Activated CD8-positive, alpha-beta T cell treated with anti-CD3 and anti-CD28 coated beads for 36 hours (primary cell): ENCODE measurements at regions not wholly inside any gene's neighbourhood (a gene's known extent, or its start where the extent isn't known, plus 50 kb on each side); places are given as distances from the start of the nearest gene placed in this dataset.

ENCODE experiments used
- ATAC-seq: fragments of 200-7000 bp; cut with Tn5 transposase; one replicate; pipeline ENCODE4 v1.10.0; 2021; ENCODE audit warnings: mild to moderate bottlenecking, moderate library complexity
- CTCF ChIA-PET: fragments of 350-600 bp; sonication (Branson Sonifier 250); formaldehyde crosslinking; loops from one replicate; lab custom pipeline; 2021; ENCODE audit warnings: antibody characterized with exemption; lab: Charles Lee
- POLR2A ChIA-PET: fragments of 350-600 bp; sonication (Branson Sonifier 250); formaldehyde crosslinking; loops from one replicate; lab custom pipeline; 2021; ENCODE audit warnings: antibody characterized with exemption; lab: Charles Lee
- DNase-seq: peaks from one replicate; pipeline ENCODE4 v3.0.0-alpha.2; 2020
- H3K27ac Mint-ChIP-seq: one replicate; pipeline ENCODE4 v1.8.0; 2021; ENCODE audit warnings: mild to moderate bottlenecking, mixed read lengths
- H3K27me3 Mint-ChIP-seq: one replicate; pipeline ENCODE4 v1.8.0; 2021; ENCODE audit warnings: mixed read lengths
- H3K36me3 Mint-ChIP-seq: one replicate; pipeline ENCODE4 v1.8.0; 2021; ENCODE audit warnings: low read depth, mixed read lengths
- H3K4me1 Mint-ChIP-seq: one replicate; pipeline ENCODE4 v1.8.0; 2021; ENCODE audit warnings: low read depth, mixed read lengths
- H3K4me3 Mint-ChIP-seq: one replicate; pipeline ENCODE4 v1.8.0; 2021; ENCODE audit warnings: mild to moderate bottlenecking, moderate library complexity, mixed read lengths
- H3K9me3 Mint-ChIP-seq: one replicate; pipeline ENCODE4 v1.8.0; 2021; ENCODE audit warnings: mixed read lengths
- intact Hi-C: fragments of 100-400 bp; cut with micrococcal nuclease; formaldehyde crosslinking; loops from one replicate; pipeline ENCODE4 v1.10.0; 2022
- TF ChIP-seq, protein P1 (sequence below): fragments of 200-600 bp; IDR thresholded peaks from one replicate; pipeline ENCODE4 v1.8.0; 2022; ENCODE audit warnings: antibody characterized with exemption, mild to moderate bottlenecking

DNA sequence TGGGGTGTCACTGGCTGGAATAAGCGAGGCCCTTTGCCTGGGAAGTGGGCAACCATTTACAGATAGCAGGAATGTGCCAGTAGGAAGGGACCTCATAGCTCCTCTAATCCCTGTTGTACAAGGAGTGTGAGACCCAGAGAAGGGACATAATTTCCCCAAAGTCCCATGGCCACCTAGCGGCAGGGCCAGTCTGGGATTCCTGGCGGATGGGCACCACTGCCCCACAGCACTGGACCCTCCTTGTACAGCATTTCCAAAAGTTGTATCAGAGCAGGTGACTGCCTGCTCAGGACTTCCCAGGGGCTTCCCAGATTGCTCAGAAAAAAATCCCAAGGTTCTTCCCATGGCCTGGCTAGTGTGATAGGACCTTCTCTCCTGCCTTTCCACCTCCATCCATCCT lies 185.8 kb downstream of the GLI2 start:
- intact Hi-C loops, result no loop called here
- POLR2A ChIA-PET, result no interaction called here
- Mint-ChIP-seq H3K4me3 (no peak overlapping the region), H3K27me3 (no peaks in the 10 kb centered on the region), H3K36me3 (no peaks in the 10 kb centered on the region), H3K4me1 (no peaks in the 10 kb centered on the region), H3K27ac (no peak overlapping the region), H3K9me3 (no peaks in the 10 kb centered on the region)
- ATAC-seq (no peak), DNase-seq (no peak)
- CTCF ChIA-PET, result no interaction called here
- TF ChIP-seq, protein P1, sequence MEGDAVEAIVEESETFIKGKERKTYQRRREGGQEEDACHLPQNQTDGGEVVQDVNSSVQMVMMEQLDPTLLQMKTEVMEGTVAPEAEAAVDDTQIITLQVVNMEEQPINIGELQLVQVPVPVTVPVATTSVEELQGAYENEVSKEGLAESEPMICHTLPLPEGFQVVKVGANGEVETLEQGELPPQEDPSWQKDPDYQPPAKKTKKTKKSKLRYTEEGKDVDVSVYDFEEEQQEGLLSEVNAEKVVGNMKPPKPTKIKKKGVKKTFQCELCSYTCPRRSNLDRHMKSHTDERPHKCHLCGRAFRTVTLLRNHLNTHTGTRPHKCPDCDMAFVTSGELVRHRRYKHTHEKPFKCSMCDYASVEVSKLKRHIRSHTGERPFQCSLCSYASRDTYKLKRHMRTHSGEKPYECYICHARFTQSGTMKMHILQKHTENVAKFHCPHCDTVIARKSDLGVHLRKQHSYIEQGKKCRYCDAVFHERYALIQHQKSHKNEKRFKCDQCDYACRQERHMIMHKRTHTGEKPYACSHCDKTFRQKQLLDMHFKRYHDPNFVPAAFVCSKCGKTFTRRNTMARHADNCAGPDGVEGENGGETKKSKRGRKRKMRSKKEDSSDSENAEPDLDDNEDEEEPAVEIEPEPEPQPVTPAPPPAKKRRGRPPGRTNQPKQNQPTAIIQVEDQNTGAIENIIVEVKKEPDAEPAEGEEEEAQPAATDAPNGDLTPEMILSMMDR, result no peak

DNA sequence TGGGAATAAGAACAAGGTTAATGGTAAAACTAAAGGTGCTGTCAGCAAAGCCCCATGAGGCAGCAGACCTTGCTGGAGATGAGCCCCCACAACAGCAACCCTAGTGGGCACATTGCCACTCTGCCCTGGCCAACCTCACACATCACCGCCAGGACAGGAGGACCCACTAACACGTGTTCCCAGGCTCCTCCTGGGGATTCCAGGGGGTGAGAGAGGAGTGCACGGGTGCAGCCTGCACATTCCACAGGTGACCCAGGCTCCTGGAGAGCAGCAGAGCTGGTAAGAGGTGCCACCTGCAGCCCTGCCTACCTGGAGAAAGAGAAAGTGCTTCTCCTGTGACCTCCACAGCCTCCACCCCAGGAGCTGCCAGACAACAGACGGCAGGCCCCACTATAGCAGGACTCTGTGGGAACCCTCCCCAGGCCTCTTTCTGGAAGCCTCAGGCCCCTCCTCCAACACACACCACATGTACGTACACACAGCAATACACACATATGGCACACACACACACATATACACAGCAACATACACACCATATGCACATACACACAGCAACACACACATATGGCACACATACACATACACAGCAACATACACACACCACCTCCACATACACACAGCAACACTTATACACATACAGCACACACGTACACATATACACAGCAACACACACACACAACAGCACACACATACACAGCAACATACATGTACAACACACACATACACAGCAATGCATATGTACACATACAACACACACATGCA lies 187.1 kb downstream of the GLI2 start:
- CTCF ChIA-PET, result no interaction called here
- H3K36me3 Mint-ChIP-seq, result no peaks in the 10 kb centered on the region
- H3K27ac Mint-ChIP-seq, result no peak overlapping the region
- H3K27me3 Mint-ChIP-seq, result no peaks in the 10 kb centered on the region
- ATAC-seq, result no peak
- no peaks in the 10 kb centered on the region for H3K4me1 Mint-ChIP-seq
- intact Hi-C loops, result no loop called here
- H3K9me3 Mint-ChIP-seq, result no peaks in the 10 kb centered on the region
- no peak for DNase-seq
- POLR2A ChIA-PET, result no interaction called here
- H3K4me3 Mint-ChIP-seq, result no peak overlapping the region
- TF ChIP-seq, protein P1, result no peak

DNA sequence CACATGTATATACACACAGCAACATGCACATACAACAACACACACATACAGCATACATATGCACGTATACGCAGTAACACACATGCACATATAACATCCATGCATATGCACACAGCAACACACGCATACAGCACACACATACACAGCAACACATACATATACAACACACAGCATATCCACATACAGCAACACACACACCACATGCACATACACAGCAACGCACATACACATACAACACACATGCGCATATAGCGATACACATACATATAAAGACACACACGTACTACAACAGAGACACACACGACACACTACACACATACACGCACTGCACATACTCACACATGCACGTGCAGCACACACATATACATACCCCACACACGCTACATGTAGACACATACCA lies 187.8 kb downstream of the GLI2 start:
- POLR2A ChIA-PET, result no interaction called here
- H3K4me3 Mint-ChIP-seq, result no peak overlapping the region

DNA sequence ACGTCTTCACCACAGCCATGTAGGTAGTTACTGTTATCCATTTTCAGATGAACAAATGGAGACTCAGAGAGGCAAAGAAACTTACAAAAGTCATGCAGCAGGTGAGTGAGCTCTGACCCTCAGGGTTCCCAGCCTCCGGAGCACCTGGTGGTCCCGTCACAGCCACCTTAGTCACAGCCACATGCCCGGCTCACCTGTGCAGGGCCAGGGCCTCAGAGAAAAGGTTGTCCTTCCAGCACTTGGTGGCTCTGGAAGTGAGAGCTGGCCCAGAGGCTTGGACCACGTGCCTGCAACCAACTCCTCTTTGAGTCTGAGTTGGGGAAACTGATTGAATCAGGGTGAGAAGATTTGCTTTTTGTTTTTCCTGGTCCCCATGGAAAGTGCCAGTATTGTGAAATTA lies 189.3 kb downstream of the GLI2 start:
- Mint-ChIP-seq H3K27me3 (no peaks in the 10 kb centered on the region), H3K4me3 (no peak overlapping the region), H3K27ac (no peak overlapping the region), H3K36me3 (no peaks in the 10 kb centered on the region), H3K9me3 (no peaks in the 10 kb centered on the region), H3K4me1 (no peaks in the 10 kb centered on the region)
- ChIA-PET CTCF (no interaction called here), POLR2A (no interaction called here)
- intact Hi-C loops, result no loop called here
- TF ChIP-seq, protein P1, result no peak
- DNase-seq (no peak), ATAC-seq (no peak)

More for the DNA sequence above, 187.8 kb downstream of the GLI2 start:
- DNase-seq (no peak), ATAC-seq (no peak)
- intact Hi-C loops, result no loop called here
- Mint-ChIP-seq H3K27me3 (no peaks in the 10 kb centered on the region), H3K36me3 (no peaks in the 10 kb centered on the region), H3K27ac (no peak overlapping the region), H3K9me3 (no peaks in the 10 kb centered on the region), H3K4me1 (no peaks in the 10 kb centered on the region)
- TF ChIP-seq, protein P1, result no peak
- CTCF ChIA-PET, result no interaction called here

DNA sequence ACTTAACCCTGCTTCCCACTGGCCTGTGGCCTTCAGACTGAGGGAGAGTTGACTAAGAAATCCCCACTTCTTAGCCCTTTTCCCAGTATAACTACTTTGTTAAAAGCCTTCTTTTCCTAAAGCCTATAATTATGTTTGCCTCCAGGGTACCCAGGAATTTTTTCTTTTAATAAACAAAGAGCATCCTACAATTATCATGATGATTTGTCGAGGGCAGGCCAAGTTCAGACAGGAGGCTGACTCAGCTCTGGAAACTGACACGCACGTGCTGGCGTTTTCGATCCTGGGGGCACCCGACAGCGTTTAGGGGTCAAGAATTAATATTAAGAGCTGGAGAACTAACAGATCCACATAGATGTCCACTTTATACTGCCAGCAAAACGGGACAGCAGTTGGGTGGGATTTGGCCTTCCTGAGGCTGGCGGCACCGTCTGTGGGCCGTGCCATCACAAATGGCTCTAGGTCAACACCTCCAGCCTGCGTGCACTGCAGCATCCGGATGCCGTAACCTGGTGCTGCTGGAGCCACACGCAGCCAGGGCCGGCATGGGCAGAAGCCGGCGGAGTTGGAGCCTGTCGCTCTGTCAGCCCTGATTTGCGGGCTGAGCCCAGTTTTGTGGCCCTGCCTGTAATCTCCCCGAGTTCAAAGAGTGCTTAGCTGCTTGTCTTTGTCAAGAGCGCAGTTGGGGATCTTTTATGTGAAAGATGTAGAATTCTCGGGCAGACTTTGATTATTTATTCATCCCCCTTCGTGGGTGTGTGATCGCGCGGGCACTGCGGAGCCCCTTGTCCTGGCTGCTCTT lies 191.0 kb downstream of the GLI2 start:
- TF ChIP-seq, protein P1, result no peak
- no peak overlapping the region for H3K4me3 Mint-ChIP-seq
- ChIA-PET POLR2A (no interaction called here), CTCF (interaction anchor here (1.2 kb wide), 1 partner anchor 152 kb away, joined by 3 read pairs; no protein-coding TSS in a partner anchor)
- no peaks in the 10 kb centered on the region for H3K4me1 Mint-ChIP-seq
- no peaks in the 10 kb centered on the region for H3K27me3 Mint-ChIP-seq
- H3K9me3 Mint-ChIP-seq, result no peaks in the 10 kb centered on the region
- H3K27ac Mint-ChIP-seq, result no peak overlapping the region
- ATAC-seq (no peak), DNase-seq (no peak)
- H3K36me3 Mint-ChIP-seq, result no peaks in the 10 kb centered on the region
- intact Hi-C loops, result no loop called here
